Stimulated activated CD8-positive, alpha-beta memory T cell treated with anti-CD3 and anti-CD28 coated beads, Interleukin-15, amount 100 ng/mL, for 1 hour (primary cell): ENCODE measurements at regions not wholly inside any gene's neighbourhood (a gene's known extent, or its start where the extent isn't known, plus 50 kb on each side); places are given as distances from the start of the nearest gene placed in this dataset.
"Not testable (repeated sequence)": the region's sequence is repeated elsewhere in the genome, so short reads cannot be mapped to it uniquely, and the experiment has no call there.

ENCODE experiments used
- DNase-seq: peaks from one replicate; pipeline ENCODE4 v3.0.0-alpha.2; 2020; ENCODE audit warnings: low read depth

DNA sequence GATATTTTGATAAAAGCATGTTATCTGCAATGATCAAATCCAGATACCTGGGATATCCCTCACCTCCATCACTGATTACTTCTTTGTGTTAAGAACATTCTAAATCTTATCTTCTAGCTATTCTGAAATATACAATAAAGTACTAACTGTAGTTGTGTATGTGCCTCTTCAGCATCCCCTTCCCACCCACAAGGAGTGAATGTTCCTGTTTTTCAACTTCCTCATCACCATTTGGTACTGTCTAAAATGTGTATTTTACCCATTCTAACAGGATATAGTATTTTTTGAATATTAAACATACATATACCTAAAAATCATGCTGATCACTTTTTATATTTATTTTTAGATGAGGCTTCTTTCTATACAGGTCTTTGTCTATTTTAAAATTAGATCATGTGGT, 1252.6 kb downstream of the TMEM121 start:
- DNase-seq: no peak

- DNase-seq: no peak
These were observed 1260.3 kb downstream of the TMEM121 start for GRCh38 chr14:106786697-106787096.

GRCh38 chr14:106787626-106788025, 1261.2 kb downstream of the TMEM121 start:
- no peak for DNase-seq

GRCh38 chr14:106788534-106788933, 1262.2 kb downstream of the TMEM121 start:
- DNase-seq: no peak

DNA sequence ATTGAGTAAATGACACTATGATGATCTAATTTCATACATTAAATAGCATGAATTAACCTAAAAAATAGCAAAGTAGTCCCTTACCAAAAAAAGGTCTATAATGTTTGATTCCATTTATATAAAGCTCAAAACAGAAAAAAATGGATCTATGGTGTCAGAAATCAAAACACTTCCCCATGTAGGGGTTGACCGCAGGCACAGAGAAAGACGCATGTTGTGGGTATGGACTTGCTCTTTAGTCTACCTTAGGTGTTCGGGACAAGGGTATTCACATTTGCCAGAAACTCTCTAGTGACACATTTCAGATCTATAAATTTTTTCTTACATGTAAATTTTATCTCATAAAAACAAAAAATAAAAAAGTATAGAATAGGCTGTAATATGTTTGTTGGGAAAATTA, 1262.9 kb downstream of the TMEM121 start:
- DNase-seq: no peak

DNA sequence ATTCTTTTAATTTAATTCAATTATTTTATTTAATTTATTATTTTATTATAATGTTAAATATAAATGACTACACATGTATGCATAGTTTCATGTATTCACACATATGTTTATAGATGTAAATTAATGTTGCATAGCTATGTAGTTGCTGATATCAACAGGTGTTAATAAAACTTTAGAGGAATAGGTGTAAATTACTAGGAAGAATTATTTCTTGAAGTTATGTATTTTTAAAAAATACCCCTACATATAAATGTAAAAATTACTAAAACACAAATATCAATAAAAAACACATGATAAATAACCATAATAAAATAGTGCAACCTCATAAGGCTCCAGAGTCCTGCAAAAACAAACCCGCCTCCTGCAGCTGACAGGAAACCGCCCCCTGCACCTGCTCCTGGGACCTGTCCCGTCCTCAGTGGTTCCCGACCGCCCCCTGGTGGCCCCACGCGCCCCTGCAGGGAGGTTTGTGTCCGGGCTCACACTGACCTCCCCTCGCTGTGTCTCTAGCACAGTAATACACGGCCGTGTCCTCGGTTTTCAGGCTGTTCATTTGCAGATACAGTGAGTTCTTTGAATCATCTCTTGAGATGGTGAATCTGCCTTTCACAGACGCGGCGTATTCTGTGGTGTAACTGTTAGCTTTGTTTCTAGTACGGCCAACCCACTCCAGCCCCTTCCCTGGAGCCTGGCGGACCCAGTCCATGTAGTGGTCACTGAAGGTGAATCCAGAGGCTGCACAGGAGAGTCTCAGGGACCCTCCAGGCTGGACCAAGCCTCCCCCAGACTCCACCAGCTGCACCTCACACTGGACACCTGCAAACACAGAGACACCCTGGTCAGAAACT, 1264.0 kb downstream of the TMEM121 start:
- DNase-seq: peak; percentile 49

GRCh38 chr14:106792543-106792942, 1266.2 kb downstream of the TMEM121 start:
- no peak for DNase-seq

DNA sequence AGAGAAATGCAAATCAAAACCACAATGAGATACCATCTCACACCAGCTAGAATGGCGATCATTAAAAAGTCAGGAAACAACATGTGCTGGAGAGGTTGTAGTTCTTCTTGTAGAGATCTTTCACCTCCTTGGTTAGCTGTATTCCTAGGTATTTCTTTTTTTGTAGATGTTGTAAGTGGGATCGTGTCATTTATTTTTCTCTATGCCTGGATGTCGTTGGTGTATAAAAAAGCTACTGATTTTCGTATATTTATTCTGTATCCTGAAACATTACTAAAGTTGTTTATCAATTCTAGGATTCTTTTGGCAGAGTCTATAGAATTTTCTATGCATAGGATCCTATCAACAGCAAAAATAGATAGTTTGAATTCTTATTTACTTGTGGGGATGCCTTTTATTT, 1271.8 kb downstream of the TMEM121 start:
- not testable (repeated sequence) for DNase-seq

- no peak for DNase-seq
These were observed 1276.3 kb downstream of the TMEM121 start for GRCh38 chr14:106802413-106803364.

GRCh38 chr14:106803379-106803778, 1277.0 kb downstream of the TMEM121 start:
- no peak for DNase-seq

GRCh38 chr14:106807493-106807892, 1281.1 kb downstream of the TMEM121 start:
- DNase-seq: no peak

DNA sequence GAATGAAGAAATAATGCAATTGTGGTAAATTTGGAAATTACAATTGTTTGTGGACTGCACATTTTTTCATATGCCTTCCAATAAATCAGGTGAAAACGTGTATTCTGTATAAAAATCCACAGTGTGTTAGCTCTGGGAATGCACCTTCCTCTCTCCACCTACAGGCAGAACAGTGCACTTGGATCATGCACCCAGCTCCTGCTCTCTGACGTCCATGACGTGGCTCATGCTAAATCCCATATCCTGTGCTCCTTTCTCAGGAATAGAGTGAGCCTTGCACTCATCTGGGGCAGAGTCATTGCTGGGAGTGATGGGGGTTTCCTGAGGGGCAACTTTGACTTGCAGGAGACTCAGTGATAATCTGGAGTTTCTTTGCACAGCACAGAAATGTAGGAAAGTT, 1282.1 kb downstream of the TMEM121 start:
- no peak for DNase-seq

DNA sequence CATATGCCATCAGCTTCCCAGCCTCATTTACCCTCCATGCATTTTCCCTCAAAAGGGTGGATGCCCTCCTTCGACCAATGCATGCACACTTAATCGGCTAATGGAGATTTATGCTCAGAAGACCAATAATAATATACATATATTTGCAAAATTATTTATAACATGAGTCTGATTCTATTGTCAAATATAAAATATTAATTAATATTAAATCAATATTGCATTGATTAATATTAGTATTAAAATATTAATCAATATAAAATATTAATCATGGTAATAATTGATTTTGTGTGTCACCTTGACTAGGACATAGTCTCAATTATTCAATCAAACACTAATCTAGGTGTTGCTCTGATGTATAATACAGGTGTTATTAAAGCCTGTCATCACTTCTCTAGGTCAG, 1282.5 kb downstream of the TMEM121 start:
- DNase-seq: no peak

GRCh38 chr14:106809615-106810014, 1283.2 kb downstream of the TMEM121 start:
- DNase-seq: no peak

DNA sequence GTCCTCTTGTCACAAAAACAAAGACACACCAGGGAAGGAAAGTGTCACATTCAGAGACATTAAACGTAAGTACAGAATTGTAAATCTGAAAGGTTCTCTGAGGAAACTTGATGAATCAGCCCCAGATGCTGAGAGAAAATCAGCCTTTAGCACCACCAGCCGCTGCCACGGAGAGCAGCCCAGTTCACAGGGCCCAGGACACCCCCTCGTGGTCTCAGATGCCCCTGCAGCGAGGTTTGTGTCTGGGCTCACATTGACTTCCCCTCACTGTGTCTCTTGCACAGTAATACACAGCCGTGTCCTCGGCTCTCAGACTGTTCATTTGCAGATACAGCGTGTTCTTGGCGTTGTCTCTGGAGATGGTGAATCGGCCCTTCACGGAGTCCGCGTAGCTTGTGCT, 1283.8 kb downstream of the TMEM121 start:
- not testable (repeated sequence) for DNase-seq

- no peak for DNase-seq
These were observed 1284.8 kb downstream of the TMEM121 start for GRCh38 chr14:106811162-106811561.

DNA sequence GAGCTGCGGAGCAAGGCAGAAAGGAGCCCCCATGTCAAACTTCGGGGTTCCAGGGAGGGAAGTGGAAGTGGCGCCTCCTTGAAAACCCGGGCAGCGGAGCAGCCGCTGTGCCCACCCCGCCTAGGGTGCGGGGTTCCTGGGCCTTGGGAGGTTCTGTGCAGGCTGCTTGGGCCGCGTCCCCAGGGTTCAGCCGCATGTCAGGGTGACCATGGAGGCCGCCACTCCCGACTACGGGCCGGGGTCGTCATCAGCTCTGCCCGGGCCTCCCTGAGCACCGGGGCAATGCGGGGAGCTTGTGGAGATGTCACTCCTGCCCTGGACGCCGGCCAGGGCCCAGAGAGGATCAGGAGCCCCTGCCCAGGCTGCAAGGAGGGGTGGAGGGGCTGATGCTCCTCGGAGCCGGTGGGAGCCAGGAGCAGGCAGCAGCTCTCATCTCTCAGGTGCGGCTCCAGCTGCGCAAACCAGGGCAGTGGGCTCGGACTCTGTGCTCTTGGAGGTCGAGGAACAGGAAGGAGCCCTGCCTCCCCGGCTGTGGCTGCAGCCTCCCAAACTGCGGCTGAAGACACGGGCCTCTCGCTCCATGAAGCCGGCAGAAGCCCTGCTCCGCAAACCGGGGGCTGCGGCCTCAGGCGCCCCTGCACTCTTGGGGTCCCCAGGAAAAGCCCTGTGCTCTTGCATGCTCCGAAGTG, 1286.5 kb downstream of the TMEM121 start:
- DNase-seq: no peak

GRCh38 chr14:106813477-106813823, 1287.1 kb downstream of the TMEM121 start:
- DNase-seq: no peak

DNA sequence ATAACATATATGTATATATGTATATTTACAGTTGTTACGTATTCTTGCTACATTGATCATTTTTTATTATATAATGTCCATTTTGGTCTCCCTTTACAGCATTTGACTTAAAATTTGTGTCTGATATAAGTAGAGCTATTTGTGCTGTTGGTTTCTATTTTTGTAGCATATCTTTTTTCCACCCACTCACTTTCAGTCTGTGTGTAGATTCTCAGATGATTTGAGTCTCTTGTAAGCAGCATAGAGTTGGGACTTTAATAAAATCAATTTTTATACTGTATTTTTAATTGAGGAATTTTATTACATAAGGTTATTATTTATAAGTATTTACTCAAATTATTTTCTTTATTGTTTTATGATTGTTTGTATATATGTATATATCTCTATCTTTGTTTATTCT, 1293.7 kb downstream of the TMEM121 start:
- DNase-seq: no peak

DNA sequence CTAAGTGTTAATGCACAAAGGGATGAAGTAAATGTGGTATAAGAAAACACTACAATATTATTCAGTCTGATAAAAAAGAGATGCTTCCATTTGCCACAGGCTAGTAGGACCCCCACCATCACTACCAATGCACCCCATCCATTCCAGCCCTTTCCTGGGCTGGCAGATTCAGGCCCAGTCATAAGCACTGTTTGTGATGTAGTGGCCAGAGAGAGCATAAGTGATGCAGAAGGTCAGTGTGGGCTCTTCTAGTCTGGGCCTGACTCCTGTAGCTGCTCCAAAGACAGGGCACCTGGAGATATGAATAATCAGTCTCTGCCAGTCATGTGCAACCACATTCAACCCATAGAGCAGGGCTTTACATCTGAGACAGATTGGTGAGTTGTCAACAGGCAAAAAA, 1294.7 kb downstream of the TMEM121 start:
- DNase-seq: no peak

DNA sequence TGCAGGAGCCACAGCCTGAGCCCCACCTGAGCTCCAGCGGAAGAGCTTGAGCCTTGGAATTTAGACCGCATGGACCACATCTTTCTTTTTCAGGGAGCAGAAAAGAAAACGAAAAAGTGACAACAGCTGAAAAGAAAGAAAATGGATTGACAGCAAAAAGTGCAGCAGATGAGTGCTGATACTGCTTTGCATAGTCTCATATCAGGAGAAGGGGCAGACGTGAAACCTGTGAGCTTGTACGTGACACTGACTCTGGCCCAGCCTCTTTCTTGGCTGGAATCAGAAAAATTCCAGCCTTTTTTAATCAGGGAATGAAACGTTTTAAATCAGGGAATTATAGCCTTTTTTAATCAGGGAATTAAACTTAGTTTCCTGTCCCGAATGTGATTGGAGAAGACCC, 1296.5 kb downstream of the TMEM121 start:
- DNase-seq: no peak

DNA sequence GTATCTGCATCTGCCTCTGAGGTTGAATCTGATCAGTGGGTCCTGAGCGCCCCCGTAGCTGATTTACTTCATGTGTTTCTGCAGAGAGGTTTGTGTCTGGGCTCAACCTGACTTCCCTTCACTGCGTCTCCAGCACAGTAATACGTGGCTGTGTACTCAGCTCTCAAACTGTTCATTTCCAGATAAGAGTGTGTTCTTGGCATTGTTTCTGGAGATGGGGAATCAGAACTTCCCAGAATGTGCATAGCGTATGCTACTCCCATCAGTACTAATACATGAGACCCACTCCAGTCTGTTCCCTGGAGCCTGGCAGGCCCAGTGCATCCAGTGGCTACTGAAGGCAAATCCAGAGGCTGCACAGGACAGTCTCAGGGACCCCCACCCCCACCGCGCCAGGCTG, 1297.2 kb downstream of the TMEM121 start:
- DNase-seq: no peak
